GM20000 (cell line): ENCODE measurements at regions not wholly inside any gene's neighbourhood (a gene's known extent, or its start where the extent isn't known, plus 50 kb on each side); places are given as distances from the start of the nearest gene placed in this dataset.

Experiments
- DNase-seq: peaks from one replicate; pipeline ENCODE4 v3.0.0; 2012; ENCODE audit warnings: low spot score
- TF ChIP-seq, protein P1 (sequence below): IDR thresholded peaks from 2 replicates; pipeline ENCODE4 v1.5.1; 2012; ENCODE audit warnings: mild to moderate bottlenecking, control low read depth; ENCODE audit errors: extremely low read depth, missing control alignments

DNA sequence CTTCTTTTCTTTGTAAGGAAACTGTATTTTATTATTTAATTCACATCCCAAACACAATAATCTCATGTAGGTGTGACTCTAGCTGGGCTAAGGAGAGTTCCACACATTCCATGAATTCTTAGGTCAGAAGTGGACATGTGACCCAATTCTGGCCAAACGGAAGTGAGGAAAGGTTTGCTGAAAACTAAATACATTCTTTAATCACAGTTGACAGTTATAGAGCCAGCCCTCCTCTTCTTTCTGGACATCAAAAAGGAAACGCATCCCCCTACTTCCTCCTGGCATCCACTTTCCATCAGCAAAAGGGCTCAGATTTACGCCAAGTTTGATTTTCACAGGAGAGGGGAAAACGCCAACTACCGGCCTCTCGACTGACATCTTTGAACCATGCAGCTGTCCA, 774.4 kb upstream of the POM121L12 start:
- DNase-seq: no peak
- TF ChIP-seq, protein P1, sequence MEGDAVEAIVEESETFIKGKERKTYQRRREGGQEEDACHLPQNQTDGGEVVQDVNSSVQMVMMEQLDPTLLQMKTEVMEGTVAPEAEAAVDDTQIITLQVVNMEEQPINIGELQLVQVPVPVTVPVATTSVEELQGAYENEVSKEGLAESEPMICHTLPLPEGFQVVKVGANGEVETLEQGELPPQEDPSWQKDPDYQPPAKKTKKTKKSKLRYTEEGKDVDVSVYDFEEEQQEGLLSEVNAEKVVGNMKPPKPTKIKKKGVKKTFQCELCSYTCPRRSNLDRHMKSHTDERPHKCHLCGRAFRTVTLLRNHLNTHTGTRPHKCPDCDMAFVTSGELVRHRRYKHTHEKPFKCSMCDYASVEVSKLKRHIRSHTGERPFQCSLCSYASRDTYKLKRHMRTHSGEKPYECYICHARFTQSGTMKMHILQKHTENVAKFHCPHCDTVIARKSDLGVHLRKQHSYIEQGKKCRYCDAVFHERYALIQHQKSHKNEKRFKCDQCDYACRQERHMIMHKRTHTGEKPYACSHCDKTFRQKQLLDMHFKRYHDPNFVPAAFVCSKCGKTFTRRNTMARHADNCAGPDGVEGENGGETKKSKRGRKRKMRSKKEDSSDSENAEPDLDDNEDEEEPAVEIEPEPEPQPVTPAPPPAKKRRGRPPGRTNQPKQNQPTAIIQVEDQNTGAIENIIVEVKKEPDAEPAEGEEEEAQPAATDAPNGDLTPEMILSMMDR: no peak

DNA sequence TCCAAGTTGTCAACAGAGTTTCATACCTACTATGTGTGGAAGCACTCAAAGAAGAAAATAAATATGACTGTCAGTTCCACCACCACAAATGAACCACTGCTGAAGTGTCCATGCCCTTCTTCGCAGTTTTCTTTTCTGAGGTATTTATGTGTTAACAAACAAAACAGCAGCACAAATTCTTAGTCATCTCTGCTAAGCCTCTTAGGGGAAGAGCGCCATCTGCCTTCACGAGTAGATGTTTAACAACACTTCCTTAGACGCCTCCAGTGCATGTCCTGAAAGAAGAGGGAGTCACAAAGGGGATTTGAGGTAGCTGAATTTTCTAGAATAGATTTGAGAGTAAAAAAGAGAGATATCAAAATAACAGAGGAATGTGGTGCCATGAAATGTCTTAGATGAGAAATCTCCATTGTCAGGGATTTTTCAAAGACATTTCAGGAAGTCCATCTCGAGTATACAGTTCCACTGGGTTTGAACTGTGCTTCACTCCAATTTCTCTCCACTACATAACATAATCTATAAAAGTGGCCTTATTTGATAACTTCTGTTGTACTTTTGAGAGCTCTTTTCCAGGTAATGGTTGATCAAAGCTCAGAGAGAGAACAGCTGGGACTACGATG, 775.3 kb upstream of the POM121L12 start:
- TF ChIP-seq, protein P1: no peak
- DNase-seq: no peak

DNA sequence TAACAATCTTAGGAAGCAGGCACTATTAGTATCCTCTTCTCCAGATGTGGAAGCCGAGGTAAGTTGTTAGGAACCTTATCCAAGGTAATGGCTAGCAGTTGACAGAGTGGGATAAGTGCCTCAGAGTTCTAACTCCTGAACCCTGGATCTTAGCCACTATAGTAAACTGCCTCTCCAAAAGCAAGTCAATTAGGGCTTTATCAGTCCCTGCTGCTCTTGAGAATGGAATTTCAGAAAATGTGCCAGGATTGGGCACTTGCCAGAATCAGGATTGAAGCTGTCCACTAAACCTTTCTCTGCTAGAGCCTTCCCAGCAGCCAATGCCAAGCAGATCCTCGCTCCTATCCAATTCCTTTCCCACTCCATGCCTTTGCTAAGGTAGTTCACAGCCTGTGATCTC, 777.5 kb upstream of the POM121L12 start:
- TF ChIP-seq, protein P1: no peak
- DNase-seq: no peak

DNA sequence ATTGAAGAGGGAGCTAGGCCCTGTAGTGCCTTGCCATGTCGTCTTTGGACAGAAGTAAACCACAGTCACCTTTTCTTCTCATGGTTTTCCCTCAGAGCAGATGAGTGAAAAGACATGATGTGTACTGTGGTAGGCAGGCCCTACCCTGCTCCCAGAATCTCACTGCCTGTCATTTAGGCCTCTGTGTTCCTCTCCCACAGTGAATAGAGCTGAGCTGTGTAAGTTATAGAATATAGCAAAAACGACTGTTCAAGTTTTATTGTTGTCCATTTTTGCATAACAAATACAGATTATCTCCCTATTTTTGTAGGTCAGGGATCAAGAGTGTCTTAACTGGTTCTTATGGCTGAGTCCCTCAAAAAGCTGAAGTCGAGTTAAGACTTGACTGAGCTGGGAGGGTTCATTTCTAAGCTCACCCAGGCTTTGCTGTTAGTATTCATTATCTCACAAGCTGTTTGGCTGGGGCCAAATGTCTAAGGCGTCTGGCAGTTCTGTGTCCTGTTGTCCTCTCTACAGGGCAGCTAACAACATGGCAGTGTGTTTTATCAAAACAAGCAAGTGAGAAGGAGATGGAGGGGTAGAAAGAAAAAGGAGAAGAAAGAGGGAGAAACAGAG, 780.9 kb upstream of the POM121L12 start:
- TF ChIP-seq, protein P1: no peak
- DNase-seq: no peak

DNA sequence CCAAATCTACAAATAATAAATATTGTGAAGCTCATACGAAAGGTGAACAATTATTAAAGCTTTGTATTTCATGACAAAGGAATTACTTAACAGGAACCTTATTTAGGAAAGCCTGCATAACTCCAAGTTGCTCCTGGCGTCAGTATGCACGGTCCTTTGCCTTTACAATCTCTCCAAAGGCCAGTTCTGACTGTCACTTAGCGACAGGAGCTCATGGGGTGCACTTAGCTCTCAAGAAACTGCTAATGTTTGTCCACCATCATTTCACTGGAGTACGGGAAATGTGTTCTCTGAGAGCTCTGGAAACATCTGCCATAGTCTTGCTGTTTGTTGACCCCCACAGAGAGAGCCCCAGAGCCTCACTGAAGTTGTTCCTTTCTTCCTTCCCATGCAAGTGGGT, 781.5 kb upstream of the POM121L12 start:
- no peak for DNase-seq
- TF ChIP-seq, protein P1: no peak

DNA sequence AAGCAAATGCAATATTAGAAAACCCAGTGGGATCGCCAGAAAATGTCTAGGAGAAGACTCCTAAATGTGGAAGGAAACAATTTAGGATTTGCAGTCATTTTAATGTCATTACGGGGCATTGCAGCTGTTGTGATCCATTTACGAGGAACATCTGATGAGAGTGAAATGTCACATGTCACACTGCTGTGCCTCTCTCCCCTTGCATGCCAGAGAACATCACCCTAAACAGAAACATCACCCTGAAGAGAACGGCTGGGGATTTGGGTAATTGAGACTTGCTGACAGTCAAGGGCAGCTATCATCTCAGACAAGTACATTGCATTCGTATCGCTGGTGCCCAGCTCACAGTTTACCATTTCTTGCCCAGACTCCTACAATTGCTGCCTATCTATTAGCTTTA, 785.7 kb upstream of the POM121L12 start:
- TF ChIP-seq, protein P1: no peak
- DNase-seq: no peak

DNA sequence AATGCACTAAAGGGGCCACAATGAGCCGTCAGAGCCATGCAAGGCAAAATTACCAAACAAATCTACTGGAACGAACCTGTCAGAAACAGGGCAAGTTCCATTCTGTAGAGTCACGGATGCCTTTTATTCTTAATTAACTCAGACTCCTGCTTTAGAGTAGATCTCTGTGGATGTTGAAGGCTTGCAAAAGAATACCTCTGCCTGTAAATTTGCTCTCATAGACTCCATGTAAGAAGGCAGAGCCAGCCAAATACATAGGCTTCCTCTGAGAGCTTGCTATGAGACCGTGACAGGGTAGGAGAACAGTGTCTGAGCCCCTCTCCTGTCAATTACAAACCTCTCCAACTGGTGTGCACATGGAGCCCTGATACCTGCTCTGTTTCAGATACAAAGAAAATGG, 787.9 kb upstream of the POM121L12 start:
- no peak for DNase-seq
- TF ChIP-seq, protein P1: no peak
